Colonic mucosa (tissue), 4 donors: ENCODE measurements at regions not wholly inside any gene's neighbourhood (a gene's known extent, or its start where the extent isn't known, plus 50 kb on each side); places are given as distances from the start of the nearest gene placed in this dataset.

Experiments used
- DNase-seq: peaks from one replicate; pipeline ENCODE4 v3.0.0-alpha.2; 2020
- H3K27ac ChIP-seq: fragments of 200-600 bp; one replicate; pipeline ENCODE4 v1.8.0; 2021
- H3K27me3 ChIP-seq: fragments of 200-600 bp; one replicate; pipeline ENCODE4 v1.8.0; 2021
- H3K36me3 ChIP-seq: fragments of 200-600 bp; one replicate; pipeline ENCODE4 v1.8.0; 2021
- H3K4me1 ChIP-seq: fragments of 200-600 bp; one replicate; pipeline ENCODE4 v1.8.0; 2021; ENCODE audit warnings: mild to moderate bottlenecking
- H3K4me3 ChIP-seq: fragments of 200-600 bp; one replicate; pipeline ENCODE4 v1.8.0; 2021
- H3K9ac ChIP-seq, 2 donors: one replicate each; pipeline ENCODE4 v1.7.0; 2013; ENCODE audit warnings: control low read depth in 2 of 2, low read depth in 2 of 2, low read length in 2 of 2
- H3K9me3 ChIP-seq: fragments of 200-600 bp; one replicate; pipeline ENCODE4 v1.8.0; 2021
- CTCF ChIP-seq: fragments of 200-600 bp; IDR thresholded peaks from one replicate; pipeline ENCODE4 v1.8.0; 2022; ENCODE audit warnings: antibody characterized with exemption, mild to moderate bottlenecking
- intact Hi-C: fragments of 100-400 bp; cut with DNase I; formaldehyde crosslinking; loops from one replicate; pipeline ENCODE4 v1.14.1; 2022
- donor health status: healthy.
- donor health status: DM: no; HTN: no; CAD: no.
- donor health status: DM: no; HTN: no; CAD: no.

- Histone ChIP-seq H3K4me1 (no peaks in the 10 kb centered on the region), H3K27ac (no peak overlapping the region), H3K4me3 (no peak overlapping the region), H3K36me3 (no peaks in the 10 kb centered on the region), H3K27me3 (no peaks in the 10 kb centered on the region), H3K9ac (no peak overlapping the region), H3K9me3 (no peaks in the 10 kb centered on the region)
- TF ChIP-seq CTCF, result no peak
- DNase-seq, result no peak
- intact Hi-C loops, result no loop called here
Measured at GRCh38 chr4:161005746-161006145, 1158.1 kb downstream of the FSTL5 start.

GRCh38 chr4:161008527-161008926 lies 1155.3 kb downstream of the FSTL5 start:
- Histone ChIP-seq H3K27me3 (no peaks in the 10 kb centered on the region), H3K4me3 (no peak overlapping the region), H3K4me1 (no peaks in the 10 kb centered on the region), H3K36me3 (no peaks in the 10 kb centered on the region), H3K9me3 (no peaks in the 10 kb centered on the region), H3K9ac (no peak overlapping the region), H3K27ac (no peak overlapping the region)
- no peak for DNase-seq
- TF ChIP-seq CTCF, result no peak
- intact Hi-C loops, result no loop called here

GRCh38 chr4:161010227-161010626 lies 1153.6 kb downstream of the FSTL5 start:
- no peak for TF ChIP-seq CTCF
- intact Hi-C loops, result no loop called here
- Histone ChIP-seq H3K4me1 (no peaks in the 10 kb centered on the region), H3K9ac (no peak overlapping the region), H3K27me3 (no peaks in the 10 kb centered on the region), H3K4me3 (no peak overlapping the region), H3K9me3 (no peaks in the 10 kb centered on the region), H3K27ac (no peak overlapping the region), H3K36me3 (no peaks in the 10 kb centered on the region)
- no peak for DNase-seq
